OCI-LY3 (cell line): ENCODE measurements at regions not wholly inside any gene's neighbourhood (a gene's known extent, or its start where the extent isn't known, plus 50 kb on each side); places are given as distances from the start of the nearest gene placed in this dataset.

Experiments
- EZH2phosphoT487 ChIP-seq: fragments of 200-600 bp; shearing (Covaris generic); IDR thresholded peaks from 2 replicates; pipeline ENCODE4 v1.6.1; 2018; ENCODE audit warnings: antibody characterized with exemption, mixed run types, low read depth
- TF ChIP-seq, protein P1 (sequence below): fragments of 200-600, 300-600 bp; sonication (generic); IDR thresholded peaks from 2 replicates; pipeline ENCODE4 v1.5.1; 2014; ENCODE audit warnings: antibody characterized with exemption, low read length, low read depth

DNA sequence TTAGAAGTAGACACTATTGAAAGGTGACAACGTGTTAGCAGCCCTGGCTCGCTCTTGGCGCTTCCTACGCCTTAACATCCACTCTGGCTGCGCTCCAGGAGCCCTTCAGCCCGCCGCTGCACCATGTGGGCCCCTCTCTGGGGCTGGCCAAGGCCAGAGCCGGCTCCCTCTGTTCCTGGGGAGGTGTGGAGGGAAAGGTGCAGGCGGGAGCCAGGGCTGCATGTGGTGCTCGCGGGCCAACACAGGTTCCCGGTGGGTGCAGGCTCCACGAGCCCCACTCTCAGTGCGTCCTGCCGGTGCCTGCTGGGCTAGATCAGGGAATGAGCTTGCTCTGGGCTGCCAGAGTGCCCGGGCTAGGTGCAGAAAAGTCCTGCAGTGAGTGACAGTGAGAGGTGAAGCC lies 1284.3 kb downstream of the OLFM4 start:
- TF ChIP-seq, protein P1, sequence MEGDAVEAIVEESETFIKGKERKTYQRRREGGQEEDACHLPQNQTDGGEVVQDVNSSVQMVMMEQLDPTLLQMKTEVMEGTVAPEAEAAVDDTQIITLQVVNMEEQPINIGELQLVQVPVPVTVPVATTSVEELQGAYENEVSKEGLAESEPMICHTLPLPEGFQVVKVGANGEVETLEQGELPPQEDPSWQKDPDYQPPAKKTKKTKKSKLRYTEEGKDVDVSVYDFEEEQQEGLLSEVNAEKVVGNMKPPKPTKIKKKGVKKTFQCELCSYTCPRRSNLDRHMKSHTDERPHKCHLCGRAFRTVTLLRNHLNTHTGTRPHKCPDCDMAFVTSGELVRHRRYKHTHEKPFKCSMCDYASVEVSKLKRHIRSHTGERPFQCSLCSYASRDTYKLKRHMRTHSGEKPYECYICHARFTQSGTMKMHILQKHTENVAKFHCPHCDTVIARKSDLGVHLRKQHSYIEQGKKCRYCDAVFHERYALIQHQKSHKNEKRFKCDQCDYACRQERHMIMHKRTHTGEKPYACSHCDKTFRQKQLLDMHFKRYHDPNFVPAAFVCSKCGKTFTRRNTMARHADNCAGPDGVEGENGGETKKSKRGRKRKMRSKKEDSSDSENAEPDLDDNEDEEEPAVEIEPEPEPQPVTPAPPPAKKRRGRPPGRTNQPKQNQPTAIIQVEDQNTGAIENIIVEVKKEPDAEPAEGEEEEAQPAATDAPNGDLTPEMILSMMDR, result no peak
- TF ChIP-seq EZH2phosphoT487, result no peak
